HEK293 (cell line): ENCODE measurements at regions not wholly inside any gene's neighbourhood (a gene's known extent, or its start where the extent isn't known, plus 50 kb on each side); places are given as distances from the start of the nearest gene placed in this dataset.

ENCODE experiments used
- CTCF ChIP-seq: fragments of 450-650 bp; formaldehyde crosslinking; IDR thresholded peaks from 2 replicates; pipeline ENCODE4 v1.5.1; 2016; ENCODE audit warnings: missing biosample characterization, missing genetic modification characterization
- MZF1 ChIP-seq: fragments of 450-650 bp; formaldehyde crosslinking; IDR thresholded peaks from 2 replicates; pipeline ENCODE4 v1.5.1; 2017; ENCODE audit warnings: missing biosample characterization, missing genetic modification characterization, borderline replicate concordance
- RBAK ChIP-seq: fragments of 450-650 bp; formaldehyde crosslinking; IDR thresholded peaks from 2 replicates; pipeline ENCODE4 v1.5.1; 2016; ENCODE audit warnings: missing biosample characterization, missing genetic modification characterization
- ZNF146 ChIP-seq: fragments of 450-650 bp; formaldehyde crosslinking; IDR thresholded peaks from 2 replicates; pipeline ENCODE4 v1.5.1; 2016; ENCODE audit warnings: missing biosample characterization, missing genetic modification characterization
- ZNF175 ChIP-seq: fragments of 450-650 bp; formaldehyde crosslinking; IDR thresholded peaks from 2 replicates; pipeline ENCODE4 v1.5.1; 2016; ENCODE audit warnings: missing biosample characterization, missing genetic modification characterization
- ZNF214 ChIP-seq: fragments of 450-650 bp; formaldehyde crosslinking; IDR thresholded peaks from 2 replicates; pipeline ENCODE4 v1.5.1; 2017; ENCODE audit warnings: missing biosample characterization, mild to moderate bottlenecking, missing genetic modification characterization, borderline replicate concordance
- ZNF274 ChIP-seq, 2 experiments: fragments of 200-500 bp in 1 of 2; fragments of 450-650 bp in 1 of 2; sonication (Bioruptor generic) in 1 of 2; formaldehyde crosslinking in 1 of 2; IDR thresholded peaks; 2 replicates each; pipeline versions ENCODE4 v1.5.1 to v1.6.1; 2014 to 2016; ENCODE audit warnings: borderline replicate concordance in 1 of 2, inconsistent platforms in 1 of 2, low read length in 1 of 2, missing biosample characterization in 1 of 2, missing genetic modification characterization in 1 of 2
- ZNF350 ChIP-seq: fragments of 450-650 bp; formaldehyde crosslinking; IDR thresholded peaks from 2 replicates; pipeline ENCODE4 v1.5.0; 2017; ENCODE audit warnings: missing biosample characterization, mild to moderate bottlenecking, missing genetic modification characterization
- ZNF513 ChIP-seq: fragments of 450-650 bp; IDR thresholded peaks from 2 replicates; pipeline ENCODE4 v1.5.1; 2018; ENCODE audit warnings: missing biosample characterization, missing genetic modification characterization
- ZNF529 ChIP-seq: fragments of 450-650 bp; formaldehyde crosslinking; IDR thresholded peaks from 2 replicates; pipeline ENCODE4 v1.5.1; 2017; ENCODE audit warnings: missing genetic modification characterization, missing biosample characterization; ENCODE audit not compliant: insufficient replicate concordance
- ZNF548 ChIP-seq: fragments of 450-650 bp; formaldehyde crosslinking; IDR thresholded peaks from 2 replicates; pipeline ENCODE4 v1.5.1; 2016; ENCODE audit warnings: missing biosample characterization, missing genetic modification characterization
- ZNF704 ChIP-seq: fragments of 450-650 bp; formaldehyde crosslinking; IDR thresholded peaks from 2 replicates; pipeline ENCODE4 v1.5.1; 2016; ENCODE audit warnings: missing biosample characterization, missing genetic modification characterization
- ZNF830 ChIP-seq: fragments of 450-650 bp; IDR thresholded peaks from 2 replicates; pipeline ENCODE4 v1.5.0; 2018; ENCODE audit warnings: missing biosample characterization, missing genetic modification characterization, low read depth, mild to moderate bottlenecking, moderate library complexity

- no peak for TF ChIP-seq ZNF548 (tag by site-specific recombination)
- TF ChIP-seq CTCF (tag by site-specific recombination), result no peak
- TF ChIP-seq ZNF704 (tag by site-specific recombination), result no peak
- no peak for TF ChIP-seq ZNF350 (tag by site-specific recombination)
- TF ChIP-seq ZNF513 (tag by site-specific recombination), result no peak
- no peak for TF ChIP-seq ZNF529 (tag by site-specific recombination)
- no peak for TF ChIP-seq ZNF274 (IDR thresholded peaks at IDR 0.05; ENCODE audit: low read length)
- no peak for TF ChIP-seq ZNF274 (tag by site-specific recombination; IDR thresholded peaks at IDR 0.05; ENCODE audit: borderline replicate concordance)
- no peak for TF ChIP-seq RBAK
- TF ChIP-seq ZNF214 (tag by site-specific recombination), result no peak
- no peak for TF ChIP-seq MZF1 (tag by site-specific recombination)
- no peak for TF ChIP-seq ZNF146 (tag by site-specific recombination)
- no peak for TF ChIP-seq ZNF830
- no peak for TF ChIP-seq ZNF175 (tag by site-specific recombination)
Measured at GRCh38 chr1:213446496-213446895, 395.5 kb downstream of the RPS6KC1 start.
